ENCODE measurements at regions not wholly inside any gene's neighbourhood (a gene's known extent, or its start where the extent isn't known, plus 50 kb on each side); places are given as distances from the start of the nearest gene placed in this dataset.

DNA sequence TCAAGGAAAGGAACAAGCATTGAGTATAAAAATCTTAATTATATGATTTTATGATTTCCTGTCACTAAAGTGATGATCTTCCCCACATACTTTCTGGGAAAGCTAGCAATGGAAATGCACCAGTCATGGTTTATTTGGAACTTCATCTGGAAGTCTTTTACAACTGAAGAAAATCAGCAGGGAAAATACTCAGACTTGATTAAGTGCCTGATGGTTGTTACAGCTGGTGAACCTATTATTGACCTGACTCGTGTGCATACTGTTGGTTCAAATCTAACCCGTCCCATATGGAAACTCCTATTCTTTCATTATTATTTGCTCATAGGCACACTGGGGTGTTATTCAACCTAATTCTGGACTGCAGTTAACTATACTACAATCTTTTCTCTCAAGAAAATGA lies 701.8 kb upstream of the CCDC54 start:
- TF ChIP-seq, protein P1, sequence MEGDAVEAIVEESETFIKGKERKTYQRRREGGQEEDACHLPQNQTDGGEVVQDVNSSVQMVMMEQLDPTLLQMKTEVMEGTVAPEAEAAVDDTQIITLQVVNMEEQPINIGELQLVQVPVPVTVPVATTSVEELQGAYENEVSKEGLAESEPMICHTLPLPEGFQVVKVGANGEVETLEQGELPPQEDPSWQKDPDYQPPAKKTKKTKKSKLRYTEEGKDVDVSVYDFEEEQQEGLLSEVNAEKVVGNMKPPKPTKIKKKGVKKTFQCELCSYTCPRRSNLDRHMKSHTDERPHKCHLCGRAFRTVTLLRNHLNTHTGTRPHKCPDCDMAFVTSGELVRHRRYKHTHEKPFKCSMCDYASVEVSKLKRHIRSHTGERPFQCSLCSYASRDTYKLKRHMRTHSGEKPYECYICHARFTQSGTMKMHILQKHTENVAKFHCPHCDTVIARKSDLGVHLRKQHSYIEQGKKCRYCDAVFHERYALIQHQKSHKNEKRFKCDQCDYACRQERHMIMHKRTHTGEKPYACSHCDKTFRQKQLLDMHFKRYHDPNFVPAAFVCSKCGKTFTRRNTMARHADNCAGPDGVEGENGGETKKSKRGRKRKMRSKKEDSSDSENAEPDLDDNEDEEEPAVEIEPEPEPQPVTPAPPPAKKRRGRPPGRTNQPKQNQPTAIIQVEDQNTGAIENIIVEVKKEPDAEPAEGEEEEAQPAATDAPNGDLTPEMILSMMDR (IDR thresholded peaks at IDR 0.05), result no peak
- TF ChIP-seq POLR2A (IDR thresholded peaks at IDR 0.05), result no peak
